C4-2B (cell line): ENCODE measurements at regions not wholly inside any gene's neighbourhood (a gene's known extent, or its start where the extent isn't known, plus 50 kb on each side); places are given as distances from the start of the nearest gene placed in this dataset.
"Not testable (repeated sequence)": the region's sequence is repeated elsewhere in the genome, so short reads cannot be mapped to it uniquely, and the experiment has no call there.

Source experiments
- CTCF ChIP-seq: fragments of 450-650 bp; conservative IDR thresholded peaks from 2 replicates; pipeline ENCODE4 v1.5.1; 2017; ENCODE audit warnings: mild to moderate bottlenecking
- ZFX ChIP-seq: fragments of 450-650 bp; IDR thresholded peaks from 2 replicates; pipeline ENCODE4 v1.6.1; 2017

- TF ChIP-seq CTCF, ZFX: not testable (repeated sequence)
Observed at GRCh38 chr7:65508581-65509367, 135.1 kb downstream of the ZNF92 start.
